SKM-1 (cell line): ENCODE measurements at regions not wholly inside any gene's neighbourhood (a gene's known extent, or its start where the extent isn't known, plus 50 kb on each side); places are given as distances from the start of the nearest gene placed in this dataset.
"Not testable (repeated sequence)": the region's sequence is repeated elsewhere in the genome, so short reads cannot be mapped to it uniquely, and the experiment has no call there.

Experiments used
- DNase-seq: peaks from one replicate; lab custom pipeline; 2025; ENCODE audit not compliant: unreplicated experiment; lab: John Stamatoyannopoulos, UW

DNA sequence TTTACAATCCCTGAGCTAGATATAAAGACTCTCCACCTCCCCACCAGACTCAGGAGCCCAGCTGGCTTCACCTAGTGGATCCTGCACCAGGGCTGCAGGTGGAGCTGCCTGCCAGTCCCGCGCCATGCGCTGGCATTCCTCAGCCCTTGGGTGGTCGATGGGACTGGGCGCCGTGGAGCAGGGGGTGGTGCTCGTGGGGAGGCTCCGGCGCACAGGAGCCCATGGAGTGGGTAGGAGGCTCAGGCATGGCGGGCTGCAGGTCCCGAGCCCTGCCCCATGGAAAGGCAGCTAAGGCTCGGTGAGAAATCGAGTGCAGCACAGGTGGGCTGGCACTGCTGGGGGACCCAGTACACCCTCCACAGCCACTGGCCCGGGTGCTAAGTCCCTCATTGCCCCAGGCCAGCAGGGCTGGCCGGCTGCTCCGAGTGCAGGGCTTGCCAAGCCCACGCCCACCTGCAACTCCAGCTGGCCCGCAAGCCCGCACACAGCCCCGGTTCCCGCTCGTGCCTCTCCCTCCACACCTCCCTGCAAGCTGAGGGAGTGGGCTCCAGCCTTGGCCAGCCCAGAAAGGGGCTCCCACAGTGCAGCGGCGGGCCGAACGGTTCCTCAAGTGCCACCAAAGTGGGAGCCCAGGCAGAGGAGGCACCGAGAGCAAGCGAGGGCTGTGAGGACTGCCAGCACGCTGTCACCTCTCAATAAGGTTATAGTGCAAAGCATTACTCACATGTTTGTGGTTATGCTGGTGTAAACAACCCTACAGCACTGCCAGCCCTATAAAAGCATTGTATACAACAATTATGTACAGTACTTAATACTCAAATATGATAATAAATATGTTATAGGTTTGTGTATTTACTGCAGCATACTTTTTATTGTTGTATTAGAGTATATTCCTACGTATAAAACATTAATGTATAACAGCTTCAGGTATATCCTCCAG, 757.3 kb downstream of the SLC6A15 start:
- not testable (repeated sequence) for DNase-seq

DNA sequence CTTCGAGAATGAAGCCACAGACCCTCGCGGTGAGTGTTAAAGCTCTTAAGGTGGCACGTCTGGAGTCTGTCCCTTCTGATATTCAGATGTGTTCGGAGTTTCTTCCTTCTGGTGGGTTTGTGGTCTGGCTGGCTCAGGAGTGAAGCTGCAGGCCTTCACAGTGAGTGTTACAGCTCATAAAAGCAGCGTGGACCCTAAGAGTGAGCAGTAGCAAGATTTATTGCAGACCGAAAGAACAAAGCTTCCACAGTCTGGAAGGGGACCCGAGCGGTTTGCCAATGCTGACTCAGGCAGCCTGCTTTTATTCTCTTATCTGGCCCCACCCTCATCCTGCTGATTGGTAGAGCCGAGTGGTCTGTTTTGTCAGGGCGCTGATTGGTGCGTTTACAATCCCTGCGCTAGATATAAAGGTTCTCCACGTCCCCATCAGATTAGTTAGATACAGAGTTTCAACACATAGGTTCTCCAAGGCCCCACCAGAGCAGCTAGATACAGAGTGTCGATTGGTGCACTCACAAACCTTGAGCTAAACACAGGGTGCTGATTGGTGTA, 758.1 kb downstream of the SLC6A15 start:
- not testable (repeated sequence) for DNase-seq

DNA sequence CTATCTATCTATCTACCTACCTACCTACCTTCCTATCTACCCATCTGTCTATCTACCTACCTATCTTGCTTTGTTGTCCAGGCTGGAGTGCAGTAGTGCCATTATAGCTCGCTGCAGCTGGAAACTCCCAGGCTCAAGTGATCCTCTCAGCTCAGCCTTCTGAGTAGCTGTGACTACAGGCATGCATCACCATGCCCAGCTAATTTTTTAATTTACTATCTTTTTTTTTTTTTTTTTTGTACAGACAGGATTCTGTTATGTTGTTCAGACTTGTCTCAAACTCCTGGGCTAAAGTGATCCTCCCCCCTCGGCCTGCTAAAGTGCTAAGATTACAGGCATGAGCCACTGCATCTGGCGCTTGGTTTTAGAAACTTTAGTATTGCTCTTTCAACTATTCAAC, 762.4 kb downstream of the SLC6A15 start:
- no peak for DNase-seq

DNA sequence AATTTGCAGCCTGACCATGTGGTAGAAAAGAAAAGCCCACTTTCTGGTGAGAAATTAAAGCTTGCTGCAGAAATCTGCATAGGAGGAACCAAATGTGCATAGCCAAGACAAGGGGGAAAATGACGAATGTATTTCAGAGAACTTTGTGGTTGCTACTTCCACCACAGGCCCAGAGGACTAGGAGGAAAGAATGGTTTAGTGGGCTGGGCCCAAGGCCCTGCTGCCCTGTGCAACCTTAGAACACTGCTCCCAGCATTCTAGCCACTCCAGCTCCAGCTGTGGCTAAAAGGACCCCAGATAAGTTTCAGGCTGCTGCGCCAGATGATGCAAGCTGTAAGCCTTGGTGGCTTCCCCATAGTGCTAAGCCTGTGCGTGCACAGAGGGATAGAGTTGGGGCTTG, 764.3 kb downstream of the SLC6A15 start:
- no peak for DNase-seq

DNA sequence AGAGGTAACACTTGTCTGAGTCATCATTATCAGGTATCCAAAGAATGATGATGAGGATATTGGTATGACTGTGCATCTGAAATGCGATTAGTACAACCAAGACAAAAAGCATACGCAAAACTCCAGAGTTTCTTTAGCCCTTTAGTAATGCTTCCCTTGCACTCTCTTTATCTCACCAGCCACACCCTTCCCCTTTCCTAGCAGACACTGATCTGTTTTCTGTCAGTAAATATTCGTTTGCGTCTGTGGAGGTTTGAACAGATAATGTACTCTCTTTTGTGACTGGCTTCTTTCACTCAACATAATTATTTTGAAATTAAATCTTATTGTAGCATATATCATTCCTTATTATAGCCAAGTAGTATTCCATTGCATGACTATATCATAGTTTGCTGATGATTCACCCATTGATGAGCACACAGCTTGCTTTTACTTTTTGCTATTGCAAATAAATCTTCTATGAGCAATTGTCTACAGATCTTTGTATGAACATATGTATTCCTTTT, 775.7 kb downstream of the SLC6A15 start:
- DNase-seq = no peak

DNA sequence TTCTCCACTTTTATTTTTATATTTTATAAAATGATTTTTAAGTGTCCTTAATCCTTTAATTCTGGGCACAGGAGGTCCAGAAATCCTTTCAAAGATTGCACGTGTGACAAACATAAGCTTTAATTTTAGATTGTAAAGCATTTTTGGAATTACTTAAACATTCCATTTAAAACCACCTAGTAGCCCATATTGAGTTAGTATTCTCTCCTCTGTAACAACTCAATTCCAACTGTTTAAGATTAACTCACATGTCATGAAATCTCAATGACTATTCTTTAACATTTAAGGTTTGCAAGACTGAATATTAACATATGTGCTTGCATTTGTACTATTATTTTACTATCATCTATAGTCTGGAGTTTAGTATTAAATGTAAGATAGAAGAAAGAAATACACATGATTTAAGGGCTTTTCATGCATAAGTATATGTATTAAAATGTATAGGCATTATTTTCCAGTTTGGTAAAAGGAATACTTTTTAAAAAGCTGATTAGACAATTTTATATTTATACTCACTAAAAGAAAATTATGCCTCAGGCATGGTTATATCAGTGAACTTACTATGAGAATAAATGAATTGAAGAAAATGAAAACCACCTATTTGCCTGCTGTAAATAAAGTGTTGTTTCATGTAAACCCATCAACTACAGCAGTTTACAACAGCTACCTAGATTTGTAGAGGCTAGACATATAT, 776.9 kb downstream of the SLC6A15 start:
- no peak for DNase-seq

DNA sequence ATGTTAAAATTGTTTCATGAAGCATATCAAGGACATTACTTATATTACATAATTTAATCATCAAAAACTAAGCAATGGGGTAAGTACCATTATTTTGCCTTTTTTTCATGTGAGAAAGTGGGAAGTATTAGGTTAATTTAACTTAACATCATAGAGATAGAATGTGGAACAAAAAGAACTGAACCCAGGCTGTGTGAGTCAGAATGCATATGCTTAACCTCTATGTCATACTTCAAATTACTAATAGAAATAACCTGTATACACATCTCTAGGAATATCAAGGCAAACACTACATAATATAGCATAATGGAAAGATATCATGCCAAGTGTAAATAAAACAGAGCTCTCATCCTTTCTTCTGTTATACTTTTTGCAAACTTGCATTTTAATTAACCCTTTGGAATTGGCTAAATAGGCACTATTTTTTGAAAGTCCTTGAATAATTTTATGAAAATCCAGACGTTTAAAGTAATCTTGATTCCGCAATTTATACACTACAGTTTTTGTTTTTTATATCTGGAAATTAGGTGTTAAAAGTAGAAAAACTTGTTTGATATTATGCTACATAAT, 777.7 kb downstream of the SLC6A15 start:
- no peak for DNase-seq

DNA sequence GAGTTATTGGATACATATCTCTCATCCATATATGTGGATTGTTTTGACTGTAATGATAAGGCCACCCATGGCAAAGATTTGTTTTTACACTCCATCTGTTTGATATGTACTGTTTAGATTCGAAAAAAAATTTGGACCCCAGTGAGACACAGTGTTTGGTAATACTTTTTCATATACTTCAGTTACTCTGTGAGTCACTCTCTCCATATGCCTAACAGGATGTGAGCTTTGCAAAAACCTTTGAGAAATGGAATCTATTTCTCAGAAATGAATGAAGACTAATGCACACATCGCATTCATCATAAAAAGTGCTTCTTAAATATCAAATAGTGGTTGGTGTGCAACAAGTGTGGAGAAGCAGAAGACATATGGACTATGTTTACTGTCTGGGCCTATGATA, 781.5 kb downstream of the SLC6A15 start:
- DNase-seq = no peak

DNA sequence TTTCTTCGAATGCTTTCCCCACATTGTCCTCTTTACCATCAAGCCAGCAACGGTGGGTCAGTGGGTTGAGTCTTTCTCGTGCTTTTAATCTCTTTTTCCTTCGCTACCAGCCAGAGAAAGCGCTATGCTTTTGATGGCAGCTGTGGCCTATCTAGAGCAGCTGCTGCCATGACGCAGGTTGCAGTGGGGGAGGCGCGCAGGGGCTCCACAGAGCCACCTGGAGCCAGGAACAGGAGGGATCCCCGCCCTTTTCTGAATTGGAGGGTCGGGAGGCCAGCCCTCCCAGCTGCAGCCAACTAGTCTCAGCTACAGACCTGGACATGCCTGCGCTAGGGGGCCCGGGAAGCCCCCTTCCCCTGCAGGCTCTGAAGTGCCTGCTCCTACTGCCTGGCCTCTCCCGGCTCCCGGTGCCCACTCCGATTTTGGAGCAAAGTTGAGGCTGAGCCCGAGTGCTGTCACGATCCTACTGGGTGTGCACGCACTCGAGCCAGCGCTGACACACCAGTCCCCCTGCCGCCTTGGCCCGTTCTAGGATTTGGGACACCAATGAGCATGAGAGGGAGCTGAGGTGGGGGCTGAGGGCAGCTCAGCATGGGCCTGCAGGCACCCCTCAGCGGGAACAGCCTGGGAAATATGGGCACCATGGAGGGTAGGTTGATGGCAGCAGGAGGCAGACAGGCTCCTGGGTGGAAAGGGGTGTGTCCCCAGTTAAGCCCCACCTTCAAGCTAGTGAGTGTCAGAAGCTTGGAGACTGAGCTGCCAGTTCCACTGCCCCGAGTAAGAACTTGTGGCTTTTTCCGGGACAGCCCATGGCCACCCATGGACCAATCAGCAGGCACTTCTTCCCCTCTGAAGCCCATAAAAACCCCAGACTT, 784.2 kb downstream of the SLC6A15 start:
- DNase-seq = no peak

DNA sequence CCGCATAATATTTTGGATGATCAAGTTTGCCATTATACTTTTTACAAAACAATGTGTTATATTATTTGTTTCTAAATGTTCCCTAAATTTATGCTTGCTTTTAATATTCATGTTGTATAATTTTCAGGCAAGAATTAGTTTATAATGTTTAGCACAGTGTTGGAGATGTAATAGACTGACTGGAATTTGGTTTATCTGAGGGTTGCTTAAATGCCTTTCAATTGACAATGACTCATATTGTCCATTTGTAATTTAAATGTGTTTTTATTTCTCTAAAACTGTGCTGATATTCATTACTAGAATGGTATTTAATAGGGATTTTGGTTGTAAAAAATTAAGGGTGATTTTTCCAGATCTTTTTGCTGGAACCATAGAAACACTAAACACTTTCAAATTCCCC, 788.4 kb downstream of the SLC6A15 start:
- DNase-seq = no peak

DNA sequence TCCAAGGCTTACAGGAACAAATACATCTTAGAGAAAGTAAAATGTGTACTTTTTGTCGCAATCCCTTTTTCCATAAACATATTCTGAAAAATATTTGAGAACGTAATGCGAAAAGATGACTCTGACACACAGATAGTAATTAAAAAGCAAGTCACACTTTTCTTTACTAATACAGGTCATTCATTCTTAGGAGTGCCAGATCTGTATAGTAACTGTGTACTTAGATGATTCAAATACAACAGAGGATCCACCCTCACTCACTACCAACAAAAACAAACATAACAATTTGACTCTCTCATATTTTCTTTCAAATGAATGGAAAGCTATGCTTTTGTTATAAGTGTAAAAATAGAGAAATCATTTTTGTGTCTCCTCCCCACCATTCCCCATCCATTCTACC, 795.4 kb downstream of the SLC6A15 start:
- no peak for DNase-seq

DNA sequence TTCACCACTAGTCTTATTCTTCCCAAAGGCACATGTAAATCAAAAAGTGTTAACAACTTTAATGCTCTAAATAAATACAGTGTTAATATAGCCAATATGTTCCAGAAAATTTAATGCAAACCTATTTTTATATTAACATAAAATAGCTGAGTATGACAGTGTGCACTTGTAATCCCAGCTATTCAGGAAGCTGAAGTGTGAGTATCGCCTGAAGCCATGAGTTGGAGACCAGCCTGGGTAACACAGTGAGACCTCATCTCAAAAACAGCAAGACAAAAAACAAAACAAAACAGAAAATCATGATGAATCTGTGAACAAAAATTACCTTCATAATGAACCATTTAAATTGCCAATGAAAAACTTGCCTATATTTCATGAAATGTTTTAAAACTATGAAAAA, 798.9 kb downstream of the SLC6A15 start:
- no peak for DNase-seq

DNA sequence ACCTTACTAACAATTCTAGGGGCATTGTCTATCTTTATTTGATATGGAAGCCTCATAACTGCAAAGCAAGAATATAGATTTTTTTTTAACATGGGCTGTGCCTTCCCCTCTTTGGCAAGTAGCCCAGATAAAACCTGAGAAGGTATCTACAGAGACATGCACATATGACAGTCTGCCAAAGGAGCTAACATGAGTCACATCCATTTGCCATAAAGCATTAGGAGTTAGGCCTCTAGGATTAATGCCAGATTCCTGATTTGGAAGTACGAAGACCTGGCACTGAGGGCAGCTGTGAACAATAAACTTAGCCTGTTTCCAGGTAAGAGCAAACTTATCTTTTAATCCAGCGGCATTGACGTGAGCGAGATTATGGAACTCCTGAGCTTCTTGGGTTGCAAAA, 808.7 kb downstream of the SLC6A15 start:
- not testable (repeated sequence) for DNase-seq

DNA sequence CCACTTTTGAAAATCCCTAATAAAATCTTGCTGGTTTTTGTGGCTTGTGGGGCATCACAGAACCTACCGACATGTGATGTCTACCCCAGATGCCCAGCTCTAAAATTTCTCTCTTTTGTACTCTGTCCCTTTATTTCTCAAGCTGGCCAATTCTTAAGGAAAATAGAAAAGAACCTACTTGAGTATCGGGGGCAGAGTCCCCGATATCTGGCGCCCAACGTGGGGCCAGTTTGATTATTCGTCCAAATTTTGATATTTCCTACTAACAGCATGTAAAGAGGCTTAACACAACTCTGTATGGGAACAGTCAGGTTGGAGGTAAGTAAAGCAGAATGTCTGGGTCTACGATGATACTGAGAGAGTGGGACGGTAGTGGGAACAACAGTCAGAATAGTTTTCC, 810.6 kb downstream of the SLC6A15 start:
- DNase-seq = not testable (repeated sequence)

DNA sequence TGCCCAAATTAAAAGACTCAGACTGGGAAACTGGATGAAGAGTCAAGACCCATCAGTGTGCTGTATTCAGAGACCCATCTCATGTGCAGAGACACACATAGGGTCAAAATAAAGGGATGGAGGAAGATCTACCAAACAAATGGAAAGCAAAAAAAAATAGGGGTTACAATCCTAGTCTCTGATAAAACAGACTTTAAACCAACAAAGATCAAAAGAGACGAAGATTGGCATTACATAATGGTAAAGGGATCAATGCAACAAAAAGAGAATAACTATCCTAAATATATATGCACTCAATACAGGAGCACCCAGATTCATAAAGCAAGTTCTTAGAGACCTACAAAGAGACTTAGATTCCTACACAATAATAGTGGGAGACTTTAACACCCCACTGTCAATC, 813.0 kb downstream of the SLC6A15 start:
- DNase-seq = not testable (repeated sequence)

DNA sequence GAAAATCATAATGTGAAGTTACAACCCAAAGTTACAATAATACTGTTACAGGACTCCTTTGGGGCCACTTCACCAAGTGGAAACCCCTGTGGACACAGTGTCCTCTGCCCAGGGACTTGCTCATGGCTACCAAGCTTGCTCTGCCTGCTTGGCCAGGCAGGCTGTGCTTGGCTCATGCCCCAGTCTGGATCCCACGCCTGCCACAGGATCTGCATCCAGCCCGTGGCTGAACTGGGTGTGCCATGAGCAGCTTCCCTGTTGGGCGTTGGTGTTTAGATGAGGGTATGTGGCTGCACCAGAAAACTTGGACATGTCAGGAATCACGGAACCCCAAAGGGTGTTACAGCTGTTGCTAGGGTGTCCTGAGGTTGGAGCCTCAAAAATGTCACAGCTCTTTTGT, 820.9 kb downstream of the SLC6A15 start:
- DNase-seq = no peak

DNA sequence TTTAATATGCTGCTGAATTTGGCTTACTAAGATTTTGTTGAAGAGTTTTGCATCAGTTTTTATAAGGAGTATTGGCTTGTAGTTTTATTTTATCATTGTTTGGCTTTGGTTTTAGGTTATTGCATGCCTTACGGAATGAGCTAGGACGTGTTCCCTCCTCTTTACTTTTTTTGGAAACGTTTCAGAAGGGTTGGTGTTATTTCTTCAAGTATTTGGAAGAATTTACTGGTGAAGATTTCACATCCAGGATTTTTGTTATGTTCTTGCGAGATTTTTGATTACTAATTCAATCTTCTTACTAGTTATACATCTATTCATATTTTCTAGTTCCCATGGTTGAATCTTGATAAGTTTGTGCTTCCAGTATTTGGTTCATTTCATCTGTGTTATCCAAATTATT, 823.2 kb downstream of the SLC6A15 start:
- DNase-seq = no peak

DNA sequence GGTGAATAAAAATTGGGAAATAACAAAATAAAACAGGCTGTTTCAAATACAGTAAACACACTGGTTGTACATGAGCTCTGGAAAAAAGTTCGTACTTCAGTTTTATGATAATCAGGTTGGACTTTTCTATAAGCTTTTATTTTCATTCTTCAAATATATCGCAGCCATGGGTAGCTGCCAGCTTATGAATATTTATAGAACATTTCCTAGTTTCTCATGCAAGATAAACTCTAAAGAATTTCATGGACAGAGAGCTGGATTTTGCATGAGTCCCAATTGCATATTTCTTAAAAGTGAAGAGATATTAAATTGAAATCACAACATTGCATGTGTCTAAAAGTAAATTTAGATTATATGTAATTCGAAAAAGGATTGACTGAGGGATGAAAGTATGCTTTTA, 827.6 kb downstream of the SLC6A15 start:
- DNase-seq = no peak

DNA sequence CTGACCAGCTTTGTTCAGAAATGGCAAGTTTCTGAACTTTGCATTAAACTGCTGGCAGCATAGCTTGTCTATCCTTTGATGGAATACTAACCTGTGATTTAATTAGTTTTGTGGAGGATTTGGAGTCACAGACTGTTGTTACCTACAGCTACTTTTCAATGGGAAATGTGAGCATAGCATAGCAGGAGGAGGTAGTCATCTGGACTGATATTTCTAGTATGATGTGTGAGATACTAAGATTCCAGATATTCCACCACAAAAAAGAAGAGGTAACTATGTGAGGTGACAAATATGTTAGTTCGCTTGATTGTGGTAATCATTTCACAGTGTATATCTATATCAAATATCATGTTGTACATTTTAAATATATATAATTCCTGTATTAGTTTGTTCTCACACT, 833.0 kb downstream of the SLC6A15 start:
- no peak for DNase-seq

DNA sequence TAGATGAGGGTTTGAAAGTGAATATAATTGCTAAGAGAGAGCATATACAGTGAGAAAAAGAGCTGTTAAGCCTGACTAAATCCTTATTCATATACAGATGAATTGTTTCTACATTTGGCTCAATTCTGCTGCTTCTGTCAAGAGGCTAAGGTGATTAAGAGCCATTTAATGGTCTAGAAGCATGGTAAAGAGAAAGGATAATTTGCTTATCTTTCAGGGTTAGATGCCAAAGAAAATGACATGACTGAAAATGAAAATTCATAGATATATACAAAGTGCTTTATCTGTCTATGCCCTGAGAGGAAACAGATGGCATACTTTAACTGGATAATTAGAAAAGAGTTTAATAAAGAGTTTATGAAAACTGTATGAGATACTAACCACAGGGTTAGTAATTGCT, 834.9 kb downstream of the SLC6A15 start:
- DNase-seq = no peak

DNA sequence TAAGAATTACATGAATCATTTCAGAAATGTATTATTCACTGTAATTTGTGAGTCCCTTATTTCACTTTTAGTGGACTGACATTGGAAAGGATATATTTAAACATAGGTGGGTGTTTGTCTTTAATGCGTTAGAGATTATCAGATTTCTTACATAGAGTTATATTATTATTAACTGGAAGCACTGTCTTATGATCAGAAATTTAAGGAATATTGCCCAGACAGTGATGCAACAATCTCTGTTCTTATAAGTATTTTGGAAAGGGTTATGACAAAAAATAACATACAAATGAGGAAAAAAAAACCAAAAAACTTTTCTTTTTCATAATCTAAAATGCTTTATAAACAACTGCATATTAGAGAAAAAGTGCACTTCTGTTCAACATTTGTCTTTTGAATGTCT, 836.6 kb downstream of the SLC6A15 start:
- no peak for DNase-seq
